Mucosa of rectum (tissue), 2 donors: ENCODE measurements at regions not wholly inside any gene's neighbourhood (a gene's known extent, or its start where the extent isn't known, plus 50 kb on each side); places are given as distances from the start of the nearest gene placed in this dataset.
A peak's percentile ranks its signal among the peaks of the same experiment; 100 is the strongest.
"Not testable (repeated sequence)": the region's sequence is repeated elsewhere in the genome, so short reads cannot be mapped to it uniquely, and the experiment has no call there.

Source experiments
- H3K27ac ChIP-seq, 2 donors: one replicate each; pipeline ENCODE4 v1.7.0; 2013; ENCODE audit warnings: inconsistent platforms in 2 of 2, low read depth in 2 of 2, low read length in 2 of 2
- H3K27me3 ChIP-seq, 2 donors: one replicate each; pipeline ENCODE4 v1.7.0; 2013; ENCODE audit warnings: low read length in 2 of 2; ENCODE audit not compliant: control insufficient read depth in 2 of 2, insufficient read depth in 2 of 2
- H3K36me3 ChIP-seq, 2 donors: one replicate each; pipeline ENCODE4 v1.7.0; 2013; ENCODE audit warnings: low read length in 2 of 2; ENCODE audit not compliant: control insufficient read depth in 2 of 2, insufficient read depth in 2 of 2
- H3K4me1 ChIP-seq, 2 donors: one replicate each; pipeline ENCODE4 v1.7.0; 2013; ENCODE audit warnings: low read length in 2 of 2, mild to moderate bottlenecking in 1 of 2; ENCODE audit not compliant: control insufficient read depth in 2 of 2, insufficient read depth in 2 of 2
- H3K4me3 ChIP-seq, 2 donors: one replicate each; pipeline ENCODE4 v1.7.0; 2013; ENCODE audit warnings: low read length in 2 of 2
- H3K9ac ChIP-seq, 2 donors: one replicate each; pipeline ENCODE4 v1.7.0; 2013; ENCODE audit warnings: low read length in 2 of 2, low read depth in 1 of 2, mild to moderate bottlenecking in 1 of 2
- H3K9me3 ChIP-seq, 2 donors: one replicate each; pipeline ENCODE4 v1.7.0; 2013; ENCODE audit warnings: low read length in 2 of 2; ENCODE audit not compliant: control insufficient read depth in 2 of 2
- donor health status: healthy.
- donor health status: Normal muscosa, but diverticular disease.

DNA sequence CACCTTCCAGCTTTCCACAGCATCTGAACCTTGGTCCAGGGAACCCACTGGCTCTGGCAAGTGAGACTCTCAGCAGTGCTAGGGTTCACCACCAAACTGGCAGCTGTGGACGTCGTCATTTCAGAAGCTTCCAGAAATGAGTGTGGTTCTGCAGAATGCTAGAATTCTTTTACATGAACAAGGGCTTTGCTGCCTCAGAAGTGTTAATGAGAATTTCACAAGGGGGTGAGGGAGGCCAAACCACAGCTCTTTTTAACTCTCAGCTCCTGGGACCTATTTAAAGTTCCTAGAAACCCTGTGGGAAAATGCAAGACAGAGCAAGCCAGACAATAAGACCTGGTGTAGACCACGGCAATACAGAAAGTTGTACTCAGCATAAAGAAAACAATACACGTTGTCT, 129.3 kb upstream of the BET1 start:
- H3K27ac ChIP-seq, result no peak overlapping the region
- H3K4me1 ChIP-seq, result no peaks in the 10 kb centered on the region
- no peaks in the 10 kb centered on the region for H3K27me3 ChIP-seq
- H3K9me3 ChIP-seq, result no peaks in the 10 kb centered on the region
- H3K36me3 ChIP-seq, result no peaks in the 10 kb centered on the region
- H3K9ac ChIP-seq, result no peak overlapping the region
- no peak overlapping the region for H3K4me3 ChIP-seq

DNA sequence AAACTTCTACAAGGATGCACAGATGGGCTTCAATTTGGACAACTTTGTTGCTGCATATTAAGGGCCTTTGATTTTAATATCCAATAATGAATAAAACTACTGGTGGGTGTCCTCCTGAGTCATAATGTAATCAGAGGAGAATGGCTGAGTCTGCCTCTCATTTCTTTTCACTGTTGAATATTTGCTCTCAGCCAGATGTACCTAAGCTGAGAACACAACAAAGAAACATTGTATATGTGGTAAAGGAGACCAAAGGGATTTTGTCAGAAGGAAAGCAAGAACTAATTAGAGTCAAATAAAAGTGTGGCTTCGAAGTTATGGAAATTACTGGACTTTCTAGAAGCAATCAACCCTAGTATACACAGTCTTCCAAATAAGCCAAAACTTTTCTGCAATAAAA, 131.0 kb upstream of the BET1 start:
- H3K4me1 ChIP-seq, result no peaks in the 10 kb centered on the region
- no peak overlapping the region for H3K9ac ChIP-seq
- H3K36me3 ChIP-seq, result no peaks in the 10 kb centered on the region
- H3K27ac ChIP-seq, result no peak overlapping the region
- no peaks in the 10 kb centered on the region for H3K27me3 ChIP-seq
- H3K4me3 ChIP-seq, result no peak overlapping the region
- no peaks in the 10 kb centered on the region for H3K9me3 ChIP-seq

DNA sequence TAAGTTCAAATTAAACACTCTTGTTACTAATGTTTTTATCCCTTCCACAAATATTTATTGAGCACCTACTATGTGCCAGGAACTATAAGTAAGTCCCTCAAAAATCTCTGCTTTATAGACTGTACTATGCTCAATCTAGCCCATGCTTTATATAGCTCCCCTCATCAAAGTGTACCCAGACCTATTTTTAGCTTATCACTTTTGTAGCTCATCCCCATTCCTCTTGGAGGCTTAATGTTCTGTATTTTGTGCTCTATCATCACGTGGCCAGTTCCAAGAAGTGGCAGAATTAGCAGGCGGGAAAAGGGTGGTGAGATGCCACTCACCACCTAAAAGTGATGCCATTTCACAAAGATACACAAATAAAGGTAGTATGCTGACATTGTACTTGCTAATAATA, 138.1 kb upstream of the BET1 start:
- no peak overlapping the region for H3K27ac ChIP-seq
- no peaks in the 10 kb centered on the region for H3K9me3 ChIP-seq
- no peaks in the 10 kb centered on the region for H3K36me3 ChIP-seq
- H3K4me3 ChIP-seq, result no peak overlapping the region
- no peaks in the 10 kb centered on the region for H3K27me3 ChIP-seq
- no peaks in the 10 kb centered on the region for H3K4me1 ChIP-seq
- H3K9ac ChIP-seq, result no peak overlapping the region

DNA sequence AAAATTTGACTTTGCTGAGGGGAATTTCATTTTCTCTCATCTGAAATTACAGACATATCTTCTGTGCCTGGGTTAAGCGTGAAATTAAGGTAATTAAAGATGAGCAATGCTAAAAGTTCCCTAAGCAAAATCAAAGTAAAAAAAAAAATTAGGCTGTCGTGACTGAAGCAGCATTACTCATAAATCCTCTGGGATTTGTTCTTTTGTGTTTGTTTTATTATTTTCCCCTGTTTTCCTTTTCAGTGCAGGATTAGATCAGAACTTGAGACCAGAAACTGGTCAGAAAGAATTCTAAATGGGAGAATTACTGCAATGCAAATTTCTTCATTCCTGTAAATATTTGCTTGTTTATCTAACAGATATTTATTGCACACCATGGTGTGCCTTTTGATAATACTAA, 141.4 kb upstream of the BET1 start:
- H3K9me3 ChIP-seq, result no peaks in the 10 kb centered on the region
- H3K4me1 ChIP-seq, result no peaks in the 10 kb centered on the region
- no peak overlapping the region for H3K9ac ChIP-seq
- no peak overlapping the region for H3K27ac ChIP-seq
- no peaks in the 10 kb centered on the region for H3K36me3 ChIP-seq
- H3K27me3 ChIP-seq, result no peaks in the 10 kb centered on the region
- no peak overlapping the region for H3K4me3 ChIP-seq

DNA sequence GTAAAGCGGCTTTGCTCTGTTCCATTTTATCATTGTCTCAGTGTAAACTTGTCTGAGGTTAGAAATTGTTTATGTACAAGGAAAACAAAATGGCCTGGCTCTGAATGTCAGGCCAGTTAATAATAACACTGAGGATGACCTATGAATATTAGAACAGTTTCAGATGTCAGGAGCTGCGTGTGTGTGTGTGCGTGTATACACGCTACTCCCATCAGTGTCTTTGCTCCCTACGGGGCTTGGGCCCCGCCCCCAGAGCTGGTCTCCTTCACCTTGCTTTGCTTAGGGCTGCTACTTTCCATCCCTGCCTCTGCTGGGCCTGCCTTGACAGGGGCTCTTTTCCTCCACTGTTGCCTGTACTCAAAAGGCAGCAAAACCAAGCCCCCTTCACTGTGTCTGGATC, 142.3 kb upstream of the BET1 start:
- H3K27ac ChIP-seq, result no peak overlapping the region
- H3K9ac ChIP-seq, result no peak overlapping the region
- H3K27me3 ChIP-seq, result no peaks in the 10 kb centered on the region
- H3K4me1 ChIP-seq, result no peaks in the 10 kb centered on the region
- H3K36me3 ChIP-seq, result no peaks in the 10 kb centered on the region
- H3K4me3 ChIP-seq, result no peak overlapping the region
- no peaks in the 10 kb centered on the region for H3K9me3 ChIP-seq

DNA sequence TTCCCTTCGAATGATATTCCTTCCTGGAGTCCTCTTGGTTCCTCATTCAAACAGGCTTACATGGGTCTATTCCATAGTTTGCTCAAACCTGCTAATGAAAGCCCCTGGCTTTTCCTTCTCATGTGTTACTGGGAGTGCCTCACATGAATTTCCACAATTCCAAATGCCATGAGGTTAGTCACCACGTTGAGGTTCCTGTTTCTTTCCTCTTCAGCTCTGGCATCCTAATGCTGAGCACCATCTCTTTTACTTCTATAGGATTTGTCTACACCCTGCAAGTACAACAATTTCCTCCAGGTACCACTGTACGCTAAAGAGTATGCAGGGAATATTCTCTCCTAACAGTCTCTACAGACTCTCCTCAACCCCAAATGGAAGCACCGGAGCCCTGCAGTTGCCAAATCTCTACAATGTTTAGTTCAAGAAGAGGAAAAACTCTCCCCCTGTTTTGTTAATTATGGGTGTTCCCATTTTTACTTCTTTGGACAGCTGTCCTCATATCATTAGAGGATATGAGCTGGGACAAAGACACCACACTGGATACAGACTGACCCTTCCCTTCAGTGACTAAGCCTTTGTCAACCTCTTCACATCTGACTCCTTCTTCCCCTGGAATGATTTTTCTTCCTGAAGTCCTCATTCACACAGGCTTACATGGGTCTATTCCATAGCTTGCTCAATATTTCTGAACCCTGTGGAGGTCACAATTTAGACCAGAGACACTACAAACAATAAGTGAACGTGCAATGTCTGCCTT, 145.8 kb upstream of the BET1 start:
- H3K4me1 ChIP-seq, result no peaks in the 10 kb centered on the region
- H3K4me3 ChIP-seq, result no peak overlapping the region
- no peak overlapping the region for H3K9ac ChIP-seq
- no peak overlapping the region for H3K27ac ChIP-seq
- H3K9me3 ChIP-seq, result no peaks in the 10 kb centered on the region
- no peaks in the 10 kb centered on the region for H3K36me3 ChIP-seq
- no peaks in the 10 kb centered on the region for H3K27me3 ChIP-seq

DNA sequence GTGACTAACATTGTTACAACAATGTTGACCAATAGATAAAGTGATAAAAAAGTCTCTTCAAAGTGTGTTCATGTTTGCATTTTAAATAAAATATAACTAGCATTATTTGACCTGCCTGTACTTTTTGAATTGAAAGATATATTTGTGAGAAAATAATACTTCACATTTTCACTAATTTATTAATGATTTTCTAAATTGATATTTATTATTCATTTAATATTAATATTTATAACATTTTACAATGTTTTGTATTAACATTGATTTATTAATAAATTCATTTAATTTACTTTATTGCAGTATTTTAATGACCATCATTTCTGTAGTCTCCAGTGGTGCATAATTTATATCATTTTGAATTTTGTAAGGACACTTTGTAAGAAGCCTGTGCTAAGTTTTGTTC, 150.0 kb upstream of the BET1 start:
- H3K27me3 ChIP-seq, result no peaks in the 10 kb centered on the region
- no peaks in the 10 kb centered on the region for H3K4me1 ChIP-seq
- H3K9me3 ChIP-seq, result no peaks in the 10 kb centered on the region
- no peak overlapping the region for H3K9ac ChIP-seq
- H3K27ac ChIP-seq, result no peak overlapping the region
- H3K36me3 ChIP-seq, result no peaks in the 10 kb centered on the region
- H3K4me3 ChIP-seq, result no peak overlapping the region

DNA sequence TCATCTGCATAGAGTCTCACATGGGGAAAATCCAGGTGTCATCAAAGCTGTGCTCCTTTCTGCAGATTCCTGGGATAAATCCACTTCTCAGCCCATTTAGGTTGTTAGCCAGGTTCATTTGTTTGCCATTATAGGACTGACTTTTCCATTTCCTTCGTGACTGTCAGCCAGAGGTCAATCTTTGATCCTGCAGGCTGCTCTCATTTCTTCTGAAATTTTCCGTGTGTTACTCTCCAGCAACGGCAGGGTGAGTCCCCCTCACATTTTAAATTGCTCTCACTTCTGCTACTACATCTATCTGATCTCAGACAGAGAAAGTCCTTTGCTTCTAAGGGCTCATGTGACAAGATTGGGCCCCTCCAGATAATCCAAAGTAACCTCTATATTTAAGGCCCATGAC, 150.7 kb upstream of the BET1 start:
- Histone ChIP-seq H3K4me1 (no peaks in the 10 kb centered on the region), H3K36me3 (no peaks in the 10 kb centered on the region), H3K27me3 (no peaks in the 10 kb centered on the region), H3K27ac (no peak overlapping the region), H3K9me3 (no peaks in the 10 kb centered on the region), H3K4me3 (no peak overlapping the region), H3K9ac (no peak overlapping the region)

DNA sequence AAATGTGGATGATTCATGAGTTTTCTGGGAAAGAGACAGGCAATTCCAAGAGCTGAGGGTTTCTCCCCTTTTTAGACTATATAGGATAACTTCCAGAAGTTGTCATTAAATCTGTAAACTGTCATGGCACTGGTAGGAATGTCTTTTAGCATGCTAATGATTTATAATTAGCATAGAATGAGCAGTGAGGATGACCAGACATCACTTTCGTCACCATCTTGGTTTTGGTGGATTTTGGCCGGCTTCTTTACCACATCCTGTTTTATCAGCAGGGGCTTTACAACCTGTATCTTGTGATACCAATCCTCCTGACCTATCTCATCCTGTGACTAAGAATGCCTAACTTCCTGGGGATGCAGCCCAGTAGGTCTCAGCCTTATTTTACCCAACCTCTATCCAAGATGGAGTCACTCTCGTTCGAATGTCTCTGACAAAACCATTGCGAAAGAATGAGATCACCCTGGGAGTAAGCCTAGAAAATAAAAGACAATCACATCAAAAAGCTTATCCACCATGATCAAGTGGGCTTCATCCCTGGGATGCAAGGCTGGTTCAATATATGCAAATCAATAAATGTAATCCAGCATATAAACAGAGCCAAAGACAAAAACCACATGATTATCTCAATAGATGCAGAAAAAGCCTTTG, 153.6 kb upstream of the BET1 start:
- H3K9ac ChIP-seq, H3K4me1 ChIP-seq, H3K4me3 ChIP-seq, H3K27ac ChIP-seq, H3K27me3 ChIP-seq, H3K9me3 ChIP-seq, H3K36me3 ChIP-seq: not testable (repeated sequence)

DNA sequence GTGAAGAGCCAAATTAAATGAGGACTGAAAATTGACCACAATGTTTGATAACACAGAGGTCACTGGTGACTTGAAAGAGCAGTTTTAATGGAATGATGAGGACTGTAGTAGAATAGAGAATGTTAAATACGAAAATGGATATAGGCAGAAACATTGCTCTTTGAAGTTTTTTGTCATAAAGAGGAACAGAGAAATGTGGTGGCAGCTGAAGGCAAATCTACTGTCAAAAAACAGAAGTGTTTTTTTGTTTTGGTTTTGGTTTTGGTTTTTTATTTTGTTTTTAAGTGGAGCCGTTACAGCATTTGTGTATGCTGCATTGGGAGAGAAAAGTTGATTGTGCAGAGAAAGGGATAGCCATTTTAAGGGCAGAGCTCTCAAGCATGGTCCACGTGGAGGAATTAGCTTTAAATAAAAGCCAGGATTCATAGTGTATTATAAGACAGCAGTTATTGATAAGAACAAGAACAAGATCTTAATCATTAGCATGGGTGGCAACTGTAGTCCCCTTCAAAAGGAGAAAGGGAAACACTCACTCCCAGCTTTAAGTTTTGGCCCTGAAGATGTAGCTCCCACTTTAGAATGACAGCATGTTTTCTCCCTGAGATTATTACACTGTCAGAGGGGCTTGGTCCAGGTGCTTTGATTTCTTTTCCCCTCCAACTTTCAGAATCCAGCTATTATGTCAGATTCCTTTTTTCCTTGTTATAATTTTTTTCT, 156.7 kb upstream of the BET1 start:
- H3K27ac ChIP-seq, result peak overlapping the region in 1 of 2 donors; percentile 38
- H3K4me1 ChIP-seq, result no peaks in the 10 kb centered on the region
- no peaks in the 10 kb centered on the region for H3K27me3 ChIP-seq
- H3K9ac ChIP-seq, result no peak overlapping the region
- peak overlapping the region in 1 of 2 donors; percentile 48 for H3K4me3 ChIP-seq
- H3K9me3 ChIP-seq, result no peaks in the 10 kb centered on the region
- H3K36me3 ChIP-seq, result no peaks in the 10 kb centered on the region
